ENCODE measurements at regions not wholly inside any gene's neighbourhood (a gene's known extent, or its start where the extent isn't known, plus 50 kb on each side); places are given as distances from the start of the nearest gene placed in this dataset.

GRCh38 chr19:31664096-31664495 is 314.9 kb upstream of the TSHZ3 start:
- DNase-seq (ENCODE audit: low read depth in 3 of 3): no peak

- no peak for DNase-seq (ENCODE audit: low read depth in 3 of 3)
Observed at GRCh38 chr19:31664997-31665396, 315.8 kb upstream of the TSHZ3 start.

- no peak for DNase-seq (ENCODE audit: low read depth in 3 of 3)
Observed at GRCh38 chr19:31666126-31666525, 316.9 kb upstream of the TSHZ3 start.

- no peak for DNase-seq (ENCODE audit: low read depth in 3 of 3)
Observed at GRCh38 chr19:31667106-31667505, 317.9 kb upstream of the TSHZ3 start.

GRCh38 chr19:31668921-31669320 is 319.7 kb upstream of the TSHZ3 start:
- no peak for DNase-seq (ENCODE audit: low read depth in 3 of 3)

GRCh38 chr19:31670931-31671330 is 321.7 kb upstream of the TSHZ3 start:
- no peak for DNase-seq (ENCODE audit: low read depth in 3 of 3)

- DNase-seq (ENCODE audit: low read depth in 3 of 3): no peak
Observed at GRCh38 chr19:31671411-31672035, 322.3 kb upstream of the TSHZ3 start.

GRCh38 chr19:31674503-31675192 is 325.4 kb upstream of the TSHZ3 start:
- no peak for DNase-seq (ENCODE audit: low read depth in 3 of 3)

GRCh38 chr19:31675193-31675913 is 326.1 kb upstream of the TSHZ3 start:
- DNase-seq (ENCODE audit: low read depth in 3 of 3): no peak

GRCh38 chr19:31676271-31677004 is 327.2 kb upstream of the TSHZ3 start:
- DNase-seq (ENCODE audit: low read depth in 3 of 3): no peak

GRCh38 chr19:31678421-31678820 is 329.2 kb upstream of the TSHZ3 start:
- DNase-seq (ENCODE audit: low read depth in 3 of 3): no peak

- DNase-seq (ENCODE audit: low read depth in 3 of 3): no peak
Observed at GRCh38 chr19:31681121-31681520, 331.9 kb upstream of the TSHZ3 start.

- DNase-seq (ENCODE audit: low read depth in 3 of 3): no peak
Observed at GRCh38 chr19:31693131-31693932, 344.1 kb upstream of the TSHZ3 start.

- no peak for DNase-seq (ENCODE audit: low read depth in 3 of 3)
Observed at GRCh38 chr19:31693933-31694269, 344.7 kb upstream of the TSHZ3 start.

GRCh38 chr19:31694761-31695160 is 345.5 kb upstream of the TSHZ3 start:
- no peak for DNase-seq (ENCODE audit: low read depth in 3 of 3)

- DNase-seq (ENCODE audit: low read depth in 3 of 3): no peak
Observed at GRCh38 chr19:31699421-31699820, 350.2 kb upstream of the TSHZ3 start.

GRCh38 chr19:31701146-31701545 is 351.9 kb upstream of the TSHZ3 start:
- DNase-seq (ENCODE audit: low read depth in 3 of 3): no peak

GRCh38 chr19:31705656-31706055 is 356.4 kb upstream of the TSHZ3 start:
- no peak for DNase-seq (ENCODE audit: low read depth in 3 of 3)

- DNase-seq (ENCODE audit: low read depth in 3 of 3): no peak
Observed at GRCh38 chr19:31706131-31706530, 356.9 kb upstream of the TSHZ3 start.

GRCh38 chr19:31706691-31707620 is 357.7 kb upstream of the TSHZ3 start:
- no peak for DNase-seq (ENCODE audit: low read depth in 3 of 3)

GRCh38 chr19:31708520-31708919 is 359.3 kb upstream of the TSHZ3 start:
- DNase-seq (ENCODE audit: low read depth in 3 of 3): no peak
